Stimulated activated CD8-positive, alpha-beta memory T cell treated with anti-CD3 and anti-CD28 coated beads, Interleukin-15, amount 100 ng/mL, for 48 hours (primary cell): ENCODE measurements at regions not wholly inside any gene's neighbourhood (a gene's known extent, or its start where the extent isn't known, plus 50 kb on each side); places are given as distances from the start of the nearest gene placed in this dataset.

Source experiments
- DNase-seq, 2 donors: peaks; one replicate each; pipeline ENCODE4 v3.0.0-alpha.2; 2020; ENCODE audit warnings: low read depth in 2 of 2

DNA sequence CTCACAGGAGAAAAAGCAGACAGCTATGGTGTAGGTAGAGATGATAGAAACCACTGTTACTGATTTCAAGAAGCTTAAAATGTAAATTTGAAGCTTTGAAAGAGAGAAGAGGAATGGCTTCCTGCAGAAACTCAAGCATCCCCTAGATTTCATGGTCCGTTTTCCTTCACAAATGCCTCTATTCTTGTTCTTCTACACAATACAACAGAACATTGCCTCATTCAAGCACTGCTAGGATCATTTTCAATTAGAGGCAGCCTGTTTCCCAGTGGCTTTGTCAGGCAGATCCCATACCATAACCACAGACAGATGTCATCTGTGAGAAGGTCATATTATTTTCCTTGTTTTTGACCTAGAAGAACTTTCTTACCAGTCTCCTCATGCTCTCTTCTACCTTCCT lies 77.9 kb upstream of the SPRED1 start:
- no peak for DNase-seq

DNA sequence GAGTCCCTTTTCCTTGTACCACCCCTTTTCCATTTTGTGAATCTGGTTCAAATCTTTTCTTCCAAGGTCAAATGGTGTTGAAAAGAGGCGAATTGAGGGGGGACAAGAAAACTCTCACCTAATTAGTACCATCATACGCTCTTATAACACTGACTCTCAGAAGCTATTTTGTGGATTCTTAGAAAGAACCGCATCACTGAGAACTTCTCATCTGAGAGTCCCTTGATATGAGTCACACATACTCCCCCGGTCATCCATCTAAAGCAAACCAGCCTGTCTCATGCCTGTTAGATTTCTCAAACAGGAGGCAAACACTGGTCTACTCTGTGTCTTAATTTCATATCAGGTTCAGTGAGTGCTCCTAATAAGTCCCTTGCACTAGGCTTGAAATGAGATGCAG lies 76.5 kb upstream of the SPRED1 start:
- no peak for DNase-seq

DNA sequence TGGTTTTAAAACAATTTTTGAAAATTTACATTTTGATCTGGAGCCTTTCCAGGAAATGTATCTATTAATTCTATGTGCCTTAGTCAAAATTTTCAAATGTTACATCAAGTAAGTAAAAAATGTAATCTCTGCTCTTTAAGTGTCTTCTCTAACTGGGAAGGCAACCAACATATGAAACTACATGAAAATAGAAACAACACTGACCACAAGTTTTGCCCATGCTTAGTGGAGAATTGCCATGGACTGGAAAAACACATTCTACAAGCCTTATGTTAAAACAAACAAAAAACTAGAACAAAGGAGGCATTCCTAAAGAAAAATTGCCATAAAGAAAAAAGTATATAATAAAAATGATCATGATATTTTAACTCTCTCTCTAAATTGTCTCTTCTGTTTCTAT lies 75.9 kb upstream of the SPRED1 start:
- DNase-seq: no peak

DNA sequence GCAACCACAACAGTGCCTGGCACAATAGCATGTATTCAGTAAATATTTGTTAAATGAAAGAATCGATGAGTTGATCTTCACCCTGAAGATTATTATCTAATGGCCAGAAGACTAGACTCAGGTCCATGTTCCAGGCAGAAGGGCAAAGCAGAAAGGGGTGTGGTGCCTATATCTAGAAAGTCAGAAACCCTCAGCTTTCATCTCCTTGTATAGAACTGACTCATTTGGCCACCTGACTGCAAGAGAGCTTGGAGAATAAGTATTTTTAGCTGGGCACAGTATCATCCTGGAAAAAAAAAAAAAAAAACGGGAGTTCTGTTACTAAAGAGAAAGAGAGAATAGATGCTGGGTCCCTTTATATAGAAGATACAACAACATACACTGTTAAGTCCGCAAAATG lies 69.7 kb upstream of the SPRED1 start:
- DNase-seq: no peak

DNA sequence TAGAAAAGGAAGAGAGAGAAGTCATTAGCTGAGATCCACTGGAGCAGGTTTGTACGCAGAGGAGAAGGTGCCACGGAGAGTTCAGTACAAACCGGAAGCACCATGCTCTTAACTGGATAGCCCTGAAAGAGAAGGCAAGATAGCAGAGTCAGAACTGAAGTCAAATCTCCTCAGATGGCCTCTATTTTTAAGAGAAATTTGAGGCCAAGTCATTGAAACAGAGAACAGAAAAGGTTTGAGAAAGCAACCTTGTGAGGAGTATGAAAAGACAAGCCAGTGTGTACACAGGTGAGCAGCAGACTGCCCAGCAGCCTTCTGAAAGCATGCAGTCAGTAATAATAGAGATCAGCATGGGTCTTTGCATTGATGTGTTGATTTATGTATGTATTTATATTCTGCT lies 66.1 kb upstream of the SPRED1 start:
- DNase-seq: no peak

DNA sequence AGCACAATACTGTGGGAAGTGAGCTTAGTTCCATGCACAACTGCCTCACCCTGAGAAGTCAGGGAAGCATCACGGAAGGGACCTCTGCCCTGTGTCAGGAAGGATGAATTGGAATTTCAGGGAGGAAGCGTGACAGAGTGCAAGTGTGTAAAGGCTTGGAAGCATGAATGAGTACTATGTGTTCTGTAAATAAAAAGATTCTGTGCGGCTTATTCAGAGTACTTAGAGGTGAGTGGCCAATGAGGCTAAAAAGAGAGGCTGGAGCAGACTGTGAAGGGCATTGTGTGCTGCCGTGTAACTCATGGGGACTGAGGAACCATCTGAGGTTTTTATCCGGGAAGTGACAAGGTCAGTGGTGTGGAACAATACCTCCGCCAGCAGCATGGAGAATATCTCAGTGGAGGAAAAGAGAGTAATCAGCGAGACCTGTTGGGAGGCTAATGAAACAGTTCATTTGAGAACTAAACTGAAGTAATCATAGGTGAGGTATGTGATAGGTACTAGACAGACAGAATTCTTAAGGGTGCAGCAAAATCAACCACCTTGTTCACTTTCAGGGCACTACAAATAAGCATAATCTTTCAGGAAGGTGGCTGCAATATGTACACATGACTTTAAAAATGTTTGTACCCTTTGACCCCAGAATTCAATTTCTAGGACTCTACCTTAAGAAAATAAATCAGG lies 64.9 kb upstream of the SPRED1 start:
- no peak for DNase-seq

DNA sequence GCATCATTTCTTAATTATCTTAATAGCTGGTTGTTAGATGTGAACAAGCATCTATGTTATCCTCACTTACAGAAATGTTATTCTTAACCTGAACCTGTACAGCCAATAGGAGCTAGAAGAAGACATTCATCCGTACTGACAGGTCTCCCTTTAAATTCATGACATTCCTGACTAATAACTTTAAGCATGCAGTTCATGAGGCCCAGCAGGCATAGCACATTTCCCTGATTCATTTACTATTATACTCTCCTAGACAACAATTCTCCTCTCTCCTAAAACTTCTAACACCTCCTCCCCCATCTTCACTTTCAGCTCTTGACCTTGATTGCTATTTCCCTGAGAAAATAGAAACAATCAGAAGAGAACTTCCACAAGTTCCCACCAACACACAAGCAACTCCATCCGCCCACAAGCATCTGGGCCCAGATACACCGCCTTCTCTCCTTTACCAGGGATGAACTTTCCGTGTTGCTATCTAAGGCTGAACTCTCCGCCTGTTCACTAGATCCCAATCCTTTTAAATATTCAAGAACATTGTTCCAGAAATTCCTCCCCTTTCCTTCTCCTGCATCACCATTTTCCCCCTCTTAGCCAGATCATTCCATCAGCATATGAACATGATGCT lies 62.9 kb upstream of the SPRED1 start:
- DNase-seq: no peak

DNA sequence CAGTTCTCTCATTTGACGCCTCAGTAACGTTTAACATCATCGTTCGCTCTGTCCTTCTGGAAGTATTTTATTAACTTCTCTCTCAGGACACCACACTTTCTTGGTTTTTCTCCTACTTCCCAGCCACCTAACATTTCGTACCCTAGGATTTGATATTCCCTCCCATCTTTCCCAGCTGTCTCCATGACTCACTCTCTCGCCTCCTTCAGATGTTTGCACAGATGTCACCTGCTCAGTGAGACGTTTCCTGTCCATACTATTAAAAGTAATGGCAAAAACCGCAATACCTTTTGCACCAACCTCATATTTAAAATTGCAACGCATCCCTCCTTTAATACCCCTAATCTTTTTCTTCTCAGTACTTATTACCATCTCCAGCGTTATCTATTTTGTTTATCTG lies 62.1 kb upstream of the SPRED1 start:
- no peak for DNase-seq

DNA sequence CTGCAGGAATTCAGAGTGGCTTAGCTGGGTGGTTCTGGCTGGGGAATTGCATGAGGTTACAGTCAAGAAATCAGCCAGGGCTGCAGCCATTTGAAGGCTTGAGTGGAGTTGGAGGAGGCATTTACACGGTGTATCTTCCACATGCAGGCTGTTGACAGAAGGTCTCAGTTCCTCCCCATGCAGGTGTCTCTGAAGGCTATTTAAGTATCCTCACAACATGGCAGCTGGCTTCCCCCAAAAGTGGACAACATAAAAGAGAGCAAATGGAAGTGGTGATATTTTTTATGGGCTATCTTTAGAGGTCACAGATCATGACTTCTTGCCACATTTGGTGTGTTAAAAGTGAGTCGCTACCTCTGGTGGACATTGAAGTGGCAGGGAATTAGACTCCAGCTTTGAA lies 60.1 kb upstream of the SPRED1 start:
- DNase-seq: no peak

DNA sequence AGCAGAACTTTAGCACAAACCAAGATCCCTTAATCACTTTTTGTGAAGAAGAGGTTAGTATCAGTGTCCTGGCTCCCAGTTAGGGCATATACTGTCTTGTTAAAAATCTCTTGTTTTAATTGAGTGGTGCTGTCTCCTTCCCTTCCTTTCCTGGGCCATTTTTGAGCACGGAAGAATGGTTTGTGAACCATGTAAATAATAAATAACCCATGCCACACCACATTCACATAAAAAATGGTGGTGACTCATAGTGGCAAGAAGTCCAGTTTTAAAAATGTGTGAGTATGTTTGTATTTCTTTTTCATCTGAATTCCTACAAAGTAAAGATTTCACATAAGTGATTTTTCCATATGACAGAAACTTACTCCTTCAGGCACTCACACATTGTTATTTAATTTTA lies 59.1 kb upstream of the SPRED1 start:
- no peak for DNase-seq

DNA sequence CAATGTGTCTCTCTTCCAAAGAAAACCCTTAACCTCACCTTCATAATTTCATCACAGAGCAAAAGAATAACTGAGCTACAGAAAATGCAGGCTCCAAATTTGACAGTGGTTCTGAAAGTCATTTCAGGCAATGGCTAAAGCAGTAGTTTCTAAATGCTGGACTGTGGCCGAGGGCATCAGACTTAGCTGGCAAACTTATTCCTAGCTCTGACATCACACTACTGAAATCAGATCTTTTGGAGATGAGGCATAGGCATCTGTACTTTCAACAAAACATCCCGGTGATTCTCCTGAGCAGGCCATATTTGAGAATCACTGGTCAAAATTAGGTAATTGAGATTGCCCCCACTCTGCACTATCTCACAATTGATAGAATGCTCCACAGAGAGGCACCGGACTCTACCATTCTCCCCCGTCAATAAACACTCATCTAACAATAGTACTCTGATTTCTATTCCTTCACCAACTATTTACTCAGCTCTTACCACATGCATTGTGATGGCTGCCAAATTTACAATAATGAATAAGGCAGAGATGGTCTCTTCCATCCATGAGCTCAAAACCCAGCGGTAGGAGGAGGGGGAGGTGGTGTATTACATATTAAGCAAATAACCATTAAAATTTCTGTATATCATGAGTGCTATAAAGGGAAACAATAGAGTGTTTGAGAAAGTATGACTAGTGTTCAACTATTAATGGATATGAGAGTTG lies 57.3 kb upstream of the SPRED1 start:
- no peak for DNase-seq

DNA sequence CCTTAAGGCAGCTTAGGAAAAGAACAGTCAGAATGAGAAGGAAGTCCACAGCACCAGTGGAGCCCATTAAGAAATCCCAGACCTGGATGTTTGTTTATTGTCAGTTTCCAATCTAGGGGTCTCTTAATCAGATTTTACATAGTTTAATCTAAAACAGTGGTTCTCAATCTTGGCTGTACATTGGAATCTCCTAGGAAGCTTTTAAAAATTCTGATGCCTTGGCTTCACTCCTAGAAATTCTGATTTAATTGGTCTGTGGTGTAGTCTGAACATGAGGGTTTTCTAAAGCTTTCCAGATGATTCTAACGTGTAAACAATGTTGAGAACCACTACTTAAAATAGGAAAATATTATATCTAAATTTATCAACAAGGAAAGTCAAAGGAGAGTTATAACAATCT lies 56.6 kb upstream of the SPRED1 start:
- no peak for DNase-seq

DNA sequence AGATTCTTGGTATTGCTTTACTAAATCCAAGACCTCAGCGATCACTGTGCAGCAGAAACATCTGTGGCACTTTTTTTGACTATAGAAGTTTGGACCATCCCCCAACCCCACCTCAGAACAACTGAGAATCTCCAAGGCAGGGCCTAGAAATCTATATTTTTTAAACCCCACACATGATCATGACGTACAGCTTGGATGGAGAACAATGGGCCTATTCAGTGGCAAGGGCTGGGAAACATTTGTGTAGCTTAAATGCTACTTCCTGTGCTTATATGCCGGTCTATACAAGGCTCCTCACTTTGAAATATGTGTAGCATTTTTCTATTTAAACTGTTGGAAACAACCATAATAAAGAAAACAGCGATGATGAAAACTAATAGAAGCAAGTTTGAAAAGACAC lies 55.1 kb upstream of the SPRED1 start:
- DNase-seq: no peak

DNA sequence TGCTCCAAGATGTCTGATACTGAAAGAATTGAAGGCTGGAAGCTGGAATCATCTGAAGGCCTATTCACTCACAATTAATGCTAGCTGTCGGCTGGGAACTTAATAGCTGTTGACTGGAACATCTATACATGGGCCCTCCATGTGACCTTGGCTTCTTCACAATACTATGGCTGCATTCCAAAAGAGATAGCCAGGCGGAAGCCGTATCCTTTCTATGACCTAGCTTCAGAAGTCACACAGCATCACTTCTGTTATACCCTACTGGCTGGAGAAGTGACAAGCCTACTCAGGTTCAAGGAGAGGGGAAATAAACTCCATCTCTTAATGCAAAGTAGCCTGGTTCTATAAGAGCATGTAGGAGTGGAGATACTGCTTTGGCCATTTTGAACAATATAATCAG lies 50.9 kb upstream of the SPRED1 start:
- DNase-seq: no peak

DNA sequence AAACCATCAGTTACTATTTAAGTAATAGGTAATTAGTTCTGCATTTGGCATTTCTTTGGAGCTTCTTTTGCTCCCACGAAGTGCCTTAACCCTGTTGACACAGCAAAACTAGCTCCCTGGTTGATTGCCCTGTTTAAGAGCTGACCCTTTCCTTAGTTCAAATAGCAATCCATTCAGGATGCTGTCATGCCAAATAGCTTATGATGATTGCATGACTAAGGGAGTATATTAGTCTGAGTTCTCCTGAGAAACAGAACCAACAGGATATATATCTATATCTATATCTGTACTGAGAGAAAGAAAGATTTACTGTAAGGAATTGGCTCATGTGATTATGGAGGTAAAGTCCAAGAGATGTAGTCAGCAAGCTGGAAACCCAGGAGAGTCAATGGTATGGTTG lies 50.3 kb upstream of the SPRED1 start:
- DNase-seq: no peak
